A673 (cell line): ENCODE measurements at regions not wholly inside any gene's neighbourhood (a gene's known extent, or its start where the extent isn't known, plus 50 kb on each side); places are given as distances from the start of the nearest gene placed in this dataset.

ENCODE experiments used
- BruUV-seq: library from RNA; stranded (reverse); fragments of 400-500 nt; replicated peaks from 2 replicates; lab custom pipeline; 2021; lab: Mats Ljungman, UMichigan
- CTCF ChIA-PET: fragments of 300-600 bp; sonication (Branson Sonifier 250); formaldehyde crosslinking; loops from one replicate; lab custom pipeline; 2022; ENCODE audit warnings: antibody characterized with exemption; lab: Charles Lee
- POLR2A ChIA-PET: fragments of 300-600 bp; sonication (Branson Sonifier 250); formaldehyde crosslinking; loops from one replicate; lab custom pipeline; 2022; ENCODE audit warnings: antibody characterized with exemption; ENCODE audit not compliant: low non-redundant PET; lab: Charles Lee
- DNase-seq: peaks from one replicate; pipeline ENCODE4 v3.0.0-alpha.2; 2015; ENCODE audit warnings: low spot score
- H3K27ac ChIP-seq: fragments of 200-600 bp; sonication (generic); 2 replicates; pipeline ENCODE4 v1.5.1; 2016; ENCODE audit warnings: mixed run types, low read depth, mild to moderate bottlenecking, mixed read lengths, antibody characterized with exemption, low read length; ENCODE audit not compliant: poor library complexity, severe bottlenecking
- H3K27me3 ChIP-seq: fragments of 200-600 bp; sonication (generic); replicated peaks from 2 replicates; pipeline ENCODE4 v1.6.1; 2017; ENCODE audit warnings: mixed run types, low read depth, mild to moderate bottlenecking, mixed read lengths, antibody characterized with exemption, low read length; ENCODE audit not compliant: insufficient read depth, poor library complexity
- H3K36me3 ChIP-seq: fragments of 200-600 bp; sonication (generic); 2 replicates; pipeline ENCODE4 v1.6.1; 2016; ENCODE audit warnings: mixed run types, mild to moderate bottlenecking, mixed read lengths, antibody characterized with exemption, low read length; ENCODE audit not compliant: insufficient read depth, poor library complexity, severe bottlenecking
- H3K4me1 ChIP-seq: fragments of 200-600 bp; sonication (generic); 2 replicates; pipeline ENCODE4 v1.6.1; 2017; ENCODE audit warnings: mixed run types, mild to moderate bottlenecking, mixed read lengths, antibody characterized with exemption, low read length; ENCODE audit not compliant: insufficient read depth, poor library complexity, severe bottlenecking
- H3K4me3 ChIP-seq: fragments of 200-600 bp; sonication (generic); 2 replicates; pipeline ENCODE4 v1.5.1; 2016; ENCODE audit warnings: low read depth, mixed run types, mild to moderate bottlenecking, mixed read lengths, low read length; ENCODE audit not compliant: poor library complexity, severe bottlenecking
- H3K9me3 ChIP-seq: fragments of 200-600 bp; sonication (generic); 2 replicates; pipeline ENCODE4 v1.6.1; 2016; ENCODE audit warnings: mixed run types, low read depth, mild to moderate bottlenecking, mixed read lengths, antibody characterized with exemption, low read length; ENCODE audit not compliant: poor library complexity, severe bottlenecking
- EZH2 ChIP-seq: fragments of 200-600 bp; sonication (generic); IDR thresholded peaks from 2 replicates; pipeline ENCODE4 v1.6.1; 2017; ENCODE audit warnings: borderline replicate concordance, low read depth, mild to moderate bottlenecking, mixed read lengths, antibody characterized with exemption, low read length; ENCODE audit not compliant: poor library complexity, severe bottlenecking
- intact Hi-C: fragments of 100-400 bp; cut with micrococcal nuclease; formaldehyde crosslinking; loops from one replicate; pipeline ENCODE4 v1.10.0; 2022; ENCODE audit not compliant: unreplicated experiment
- TF ChIP-seq, protein P1 (sequence below): fragments of 300-800, 200-600 bp; sonication (generic); conservative IDR thresholded peaks from 2 replicates; pipeline ENCODE4 v1.5.1; 2017; ENCODE audit warnings: low read depth, mild to moderate bottlenecking, antibody characterized with exemption, low read length, moderate library complexity, mixed read lengths

GRCh38 chr3:42013691-42014457 is 52.0 kb upstream of the ULK4 start:
- no peaks in the 10 kb centered on the region for H3K27me3 ChIP-seq
- H3K9me3 ChIP-seq, result no peaks in the 10 kb centered on the region
- ChIA-PET POLR2A (no interaction called here), CTCF (no interaction called here)
- intact Hi-C loops, result loop anchor here (10.0 kb wide), 1 partner anchor 81 kb away; the partner anchor contains the start of gene TRAK1
- no peak for DNase-seq
- H3K4me1 ChIP-seq, result peaks cover 4% of the 10 kb centered on the region
- peak overlapping the region; percentile 66 for H3K4me3 ChIP-seq
- H3K27ac ChIP-seq, result peak overlapping the region; percentile 66
- TF ChIP-seq EZH2, result no peak
- no peaks in the 10 kb centered on the region for H3K36me3 ChIP-seq
- BruUV-seq, result no TSS peak

DNA sequence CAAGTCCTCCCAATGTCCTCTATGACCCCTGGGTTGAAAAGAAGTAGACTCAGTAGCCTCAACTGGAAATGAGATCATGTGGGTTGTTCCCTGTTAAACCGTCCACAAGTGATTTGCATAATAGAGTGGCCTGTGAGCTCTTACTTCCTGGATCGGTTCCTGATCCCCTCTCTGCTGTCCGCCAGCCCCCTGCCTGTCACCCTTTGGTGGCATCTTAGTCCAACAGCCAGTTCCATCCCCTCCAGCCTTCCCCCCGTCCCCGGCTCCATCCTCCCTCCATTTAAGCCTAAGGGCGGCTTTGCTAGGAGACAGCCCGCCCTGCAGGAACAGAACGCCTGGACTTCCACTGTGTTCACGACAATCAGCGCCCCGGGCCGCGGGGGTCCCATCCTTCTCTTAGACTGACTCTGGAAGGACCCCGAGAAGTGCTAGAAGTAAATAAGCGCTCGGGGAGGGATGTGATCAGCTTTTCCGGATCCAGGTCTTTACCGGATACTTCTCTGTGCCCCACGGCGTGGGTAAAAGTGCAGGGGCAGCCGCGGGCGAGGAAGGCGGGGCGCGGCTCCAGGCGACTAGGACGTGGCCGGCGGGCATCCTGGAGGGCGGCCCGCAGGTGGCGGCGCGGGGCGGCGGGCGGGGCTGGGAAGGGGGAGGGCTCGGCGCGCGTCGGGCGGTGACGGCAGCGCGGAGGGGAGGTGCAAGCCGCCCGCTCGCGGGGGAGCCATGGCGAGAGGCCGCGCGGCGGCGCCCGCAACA is 51.2 kb upstream of the ULK4 start:
- no peak overlapping the region for H3K27ac ChIP-seq
- BruUV-seq, result no TSS peak

GRCh38 chr3:42012383-42012934 is 50.6 kb upstream of the ULK4 start:
- no TSS peak for BruUV-seq
- H3K4me3 ChIP-seq, result peak overlapping the region; percentile 66

More for the DNA sequence above, 51.2 kb upstream of the ULK4 start:
- CTCF ChIA-PET, result no interaction called here
- H3K36me3 ChIP-seq, result no peaks in the 10 kb centered on the region
- no peak for TF ChIP-seq EZH2
- TF ChIP-seq, protein P1, sequence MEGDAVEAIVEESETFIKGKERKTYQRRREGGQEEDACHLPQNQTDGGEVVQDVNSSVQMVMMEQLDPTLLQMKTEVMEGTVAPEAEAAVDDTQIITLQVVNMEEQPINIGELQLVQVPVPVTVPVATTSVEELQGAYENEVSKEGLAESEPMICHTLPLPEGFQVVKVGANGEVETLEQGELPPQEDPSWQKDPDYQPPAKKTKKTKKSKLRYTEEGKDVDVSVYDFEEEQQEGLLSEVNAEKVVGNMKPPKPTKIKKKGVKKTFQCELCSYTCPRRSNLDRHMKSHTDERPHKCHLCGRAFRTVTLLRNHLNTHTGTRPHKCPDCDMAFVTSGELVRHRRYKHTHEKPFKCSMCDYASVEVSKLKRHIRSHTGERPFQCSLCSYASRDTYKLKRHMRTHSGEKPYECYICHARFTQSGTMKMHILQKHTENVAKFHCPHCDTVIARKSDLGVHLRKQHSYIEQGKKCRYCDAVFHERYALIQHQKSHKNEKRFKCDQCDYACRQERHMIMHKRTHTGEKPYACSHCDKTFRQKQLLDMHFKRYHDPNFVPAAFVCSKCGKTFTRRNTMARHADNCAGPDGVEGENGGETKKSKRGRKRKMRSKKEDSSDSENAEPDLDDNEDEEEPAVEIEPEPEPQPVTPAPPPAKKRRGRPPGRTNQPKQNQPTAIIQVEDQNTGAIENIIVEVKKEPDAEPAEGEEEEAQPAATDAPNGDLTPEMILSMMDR, result no peak
- no peaks in the 10 kb centered on the region for H3K27me3 ChIP-seq
- POLR2A ChIA-PET, result no interaction called here
- no peaks in the 10 kb centered on the region for H3K4me1 ChIP-seq
- DNase-seq, result peak; percentile 53
- intact Hi-C loops, result loop anchor here (10.0 kb wide), 1 partner anchor 82 kb away; the partner anchor contains the start of gene TRAK1
- H3K9me3 ChIP-seq, result no peaks in the 10 kb centered on the region
- H3K4me3 ChIP-seq, result peak overlapping the region; percentile 66

More at GRCh38 chr3:42012383-42012934, 50.6 kb upstream of the ULK4 start:
- Histone ChIP-seq H3K36me3 (no peaks in the 10 kb centered on the region), H3K9me3 (no peaks in the 10 kb centered on the region), H3K4me1 (no peaks in the 10 kb centered on the region), H3K27ac (no peak overlapping the region), H3K27me3 (no peaks in the 10 kb centered on the region)
- intact Hi-C loops, result loop anchor here (10.0 kb wide), 1 partner anchor 82 kb away; the partner anchor contains the start of gene TRAK1
- TF ChIP-seq, protein P1, result no peak
- no peak for TF ChIP-seq EZH2
- DNase-seq, result no peak
- ChIA-PET CTCF (no interaction called here), POLR2A (no interaction called here)
